CD4-positive, alpha-beta T cell (primary cell): ENCODE measurements at regions not wholly inside any gene's neighbourhood (a gene's known extent, or its start where the extent isn't known, plus 50 kb on each side); places are given as distances from the start of the nearest gene placed in this dataset.

Experiments
- ATAC-seq: fragments of 200-7000 bp; cut with Tn5 transposase; one replicate; pipeline ENCODE4 v1.10.0; 2022; ENCODE audit warnings: mild to moderate bottlenecking; ENCODE audit not compliant: poor library complexity
- CTCF ChIA-PET: fragments of 350-600 bp; sonication (Branson Sonifier 250); formaldehyde crosslinking; loops from one replicate; lab custom pipeline; 2021; ENCODE audit warnings: antibody characterized with exemption, inconsistent platforms; lab: Charles Lee
- POLR2A ChIA-PET: fragments of 350-600 bp; sonication (Branson Sonifier 250); formaldehyde crosslinking; loops from one replicate; lab custom pipeline; 2021; ENCODE audit warnings: antibody characterized with exemption, inconsistent platforms; lab: Charles Lee
- DNase-seq, 14 experiments: peaks; one replicate each; pipeline ENCODE4 v3.0.0-alpha.2; 2013 to 2020; ENCODE audit warnings: mixed read lengths in 2 of 14
- H3K27ac ChIP-seq, 2 donors: one replicate each; pipeline versions ENCODE4 v1.5.1 to v1.7.0; 2013; ENCODE audit warnings: low read length in 2 of 2, low read depth in 1 of 2, mild to moderate bottlenecking in 1 of 2
- H3K27me3 ChIP-seq, 2 experiments: 1 replicate in 1 of 2; 2 replicates in 1 of 2; pipeline versions ENCODE4 v1.6.1 to v1.7.0; 2013; ENCODE audit warnings: low read length in 2 of 2, control low read depth in 1 of 2, mild to moderate bottlenecking in 1 of 2, moderate library complexity in 1 of 2; ENCODE audit not compliant: insufficient read depth in 2 of 2, control insufficient read depth in 1 of 2
- H3K36me3 ChIP-seq: one replicate; pipeline ENCODE4 v1.6.1; 2013; ENCODE audit warnings: low read length, control low read depth; ENCODE audit not compliant: insufficient read depth
- H3K4me1 ChIP-seq: one replicate; pipeline ENCODE4 v1.6.1; 2013; ENCODE audit warnings: low read length, control low read depth; ENCODE audit not compliant: insufficient read depth
- H3K4me3 ChIP-seq: one replicate; pipeline ENCODE4 v1.5.1; 2013; ENCODE audit warnings: mild to moderate bottlenecking, low read length, moderate library complexity
- H3K9me3 ChIP-seq, 2 experiments: 1 replicate in 1 of 2; 2 replicates in 1 of 2; pipeline versions ENCODE4 v1.6.1 to v1.7.0; 2013; ENCODE audit warnings: low read length in 2 of 2, mild to moderate bottlenecking in 2 of 2, control low read depth in 1 of 2, moderate library complexity in 1 of 2; ENCODE audit not compliant: control insufficient read depth in 1 of 2, insufficient read depth in 1 of 2
- H3K27ac Mint-ChIP-seq: one replicate; pipeline ENCODE4 v1.8.0; 2020; ENCODE audit warnings: mixed read lengths
- H3K27me3 Mint-ChIP-seq: one replicate; pipeline ENCODE4 v1.8.0; 2021; ENCODE audit warnings: mixed read lengths
- H3K36me3 Mint-ChIP-seq: one replicate; pipeline ENCODE4 v1.8.0; 2021; ENCODE audit warnings: low read depth, mixed read lengths
- H3K4me1 Mint-ChIP-seq: one replicate; pipeline ENCODE4 v1.8.0; 2021; ENCODE audit warnings: low read depth, mixed read lengths
- H3K4me3 Mint-ChIP-seq: one replicate; pipeline ENCODE4 v1.8.0; 2020; ENCODE audit warnings: mild to moderate bottlenecking, mixed read lengths
- H3K9me3 Mint-ChIP-seq: one replicate; pipeline ENCODE4 v1.8.0; 2020; ENCODE audit warnings: mixed read lengths
- CTCF ChIP-seq: fragments of 200-600 bp; IDR thresholded peaks from one replicate; pipeline ENCODE4 v1.8.0; 2022; ENCODE audit warnings: antibody characterized with exemption, mild to moderate bottlenecking
- intact Hi-C, 2 experiments: fragments of 100-400 bp; cut with DNase I in 1 of 2; cut with micrococcal nuclease in 1 of 2; formaldehyde crosslinking; loops; one replicate each; pipeline versions ENCODE4 v1.15.1 to v1.9.0; 2023 to 2025; cut with DNase I, micrococcal nuclease

- Mint-ChIP-seq H3K4me3 (no peak overlapping the region), H3K4me1 (no peaks in the 10 kb centered on the region), H3K27ac (no peak overlapping the region), H3K27me3 (no peaks in the 10 kb centered on the region), H3K36me3 (no peaks in the 10 kb centered on the region), H3K9me3 (peaks cover 3% of the 10 kb centered on the region)
- no peak for TF ChIP-seq CTCF
- intact Hi-C loops, result loop anchor here in 1 of 2 experiments (5.0 kb wide), 1 partner anchor 52 kb away; no protein-coding TSS in a partner anchor
- Histone ChIP-seq H3K4me3 (no peak overlapping the region), H3K4me1 (no peaks in the 10 kb centered on the region), H3K9me3 (no peaks in the 10 kb centered on the region), H3K36me3 (no peaks in the 10 kb centered on the region), H3K27me3 (no peaks in the 10 kb centered on the region), H3K27ac (no peak overlapping the region)
- ChIA-PET CTCF (no interaction called here), POLR2A (no interaction called here)
- no peak for ATAC-seq
- no peak for DNase-seq
These were observed 448.0 kb downstream of the LRRIQ3 start for GRCh38 chr1:73749996-73750395.

GRCh38 chr1:73744985-73745384 lies 453.0 kb downstream of the LRRIQ3 start:
- ChIA-PET CTCF (no interaction called here), POLR2A (no interaction called here)
- Mint-ChIP-seq H3K4me1 (no peaks in the 10 kb centered on the region), H3K9me3 (peaks cover 11% of the 10 kb centered on the region), H3K27ac (no peak overlapping the region), H3K27me3 (no peaks in the 10 kb centered on the region), H3K4me3 (no peak overlapping the region), H3K36me3 (no peaks in the 10 kb centered on the region)
- no peak for DNase-seq
- H3K27ac ChIP-seq, result no peak overlapping the region
- no peak overlapping the region for H3K4me3 ChIP-seq
- no peaks in the 10 kb centered on the region for H3K4me1 ChIP-seq
- H3K9me3 ChIP-seq, result no peaks in the 10 kb centered on the region
- no peaks in the 10 kb centered on the region for H3K27me3 ChIP-seq
- H3K36me3 ChIP-seq, result no peaks in the 10 kb centered on the region
- TF ChIP-seq CTCF, result no peak
- no peak for ATAC-seq
- intact Hi-C loops, result no loop called here

GRCh38 chr1:73736125-73736524 lies 461.9 kb downstream of the LRRIQ3 start:
- CTCF ChIA-PET, result no interaction called here
- ATAC-seq, result no peak

More at GRCh38 chr1:73736125-73736524, 461.9 kb downstream of the LRRIQ3 start:
- Histone ChIP-seq H3K9me3 (no peaks in the 10 kb centered on the region), H3K36me3 (no peaks in the 10 kb centered on the region), H3K4me1 (no peaks in the 10 kb centered on the region), H3K27ac (no peak overlapping the region), H3K27me3 (no peaks in the 10 kb centered on the region), H3K4me3 (no peak overlapping the region)
- no peak overlapping the region for H3K27ac Mint-ChIP-seq
- H3K4me1 Mint-ChIP-seq, result no peaks in the 10 kb centered on the region
- no peak for DNase-seq
- POLR2A ChIA-PET, result no interaction called here
- intact Hi-C loops, result no loop called here
- no peaks in the 10 kb centered on the region for H3K36me3 Mint-ChIP-seq
- no peak overlapping the region for H3K4me3 Mint-ChIP-seq
- H3K27me3 Mint-ChIP-seq, result no peaks in the 10 kb centered on the region
- H3K9me3 Mint-ChIP-seq, result no peaks in the 10 kb centered on the region
- no peak for TF ChIP-seq CTCF
